Kidney epithelial cell (primary cell): ENCODE measurements at regions not wholly inside any gene's neighbourhood (a gene's known extent, or its start where the extent isn't known, plus 50 kb on each side); places are given as distances from the start of the nearest gene placed in this dataset.

ENCODE experiments used
- DNase-seq: peaks from one replicate; pipeline ENCODE4 v3.0.0-alpha.2; 2010; ENCODE audit warnings: low read depth
- H3K27me3 ChIP-seq: 2 replicates; pipeline ENCODE4 v1.6.0; 2011; ENCODE audit warnings: low read length; ENCODE audit not compliant: control insufficient read depth, insufficient read depth
- H3K36me3 ChIP-seq: 2 replicates; pipeline ENCODE4 v1.5.1; 2011; ENCODE audit warnings: low read length; ENCODE audit not compliant: control insufficient read depth, insufficient read depth
- H3K4me3 ChIP-seq: 2 replicates; pipeline ENCODE4 v1.5.1; 2011; ENCODE audit warnings: low read depth, mild to moderate bottlenecking, control low read depth, low read length
- CTCF ChIP-seq: IDR thresholded peaks from 2 replicates; pipeline ENCODE4 v1.5.1; 2011; ENCODE audit warnings: mild to moderate bottlenecking, moderate library complexity, low read length, control low read depth, inconsistent platforms; ENCODE audit not compliant: insufficient read depth, poor library complexity, severe bottlenecking

GRCh38 chr4:84389406-84389805, 109.7 kb downstream of the NKX6-1 start:
- DNase-seq: no peak
- no peaks in the 10 kb centered on the region for H3K36me3 ChIP-seq
- H3K27me3 ChIP-seq: no peaks in the 10 kb centered on the region
- TF ChIP-seq CTCF: no peak
- H3K4me3 ChIP-seq: no peak overlapping the region

- H3K27me3 ChIP-seq: no peaks in the 10 kb centered on the region
- DNase-seq: no peak
- no peak overlapping the region for H3K4me3 ChIP-seq
- TF ChIP-seq CTCF: no peak
- no peaks in the 10 kb centered on the region for H3K36me3 ChIP-seq
These were observed 113.9 kb downstream of the NKX6-1 start for GRCh38 chr4:84385203-84385602.

- no peaks in the 10 kb centered on the region for H3K27me3 ChIP-seq
- no peak overlapping the region for H3K4me3 ChIP-seq
- no peak for DNase-seq
- no peak for TF ChIP-seq CTCF
- H3K36me3 ChIP-seq: no peaks in the 10 kb centered on the region
These were observed 114.3 kb downstream of the NKX6-1 start for GRCh38 chr4:84384801-84385200.

GRCh38 chr4:84381759-84382158, 117.3 kb downstream of the NKX6-1 start:
- no peak for DNase-seq
- Histone ChIP-seq H3K36me3 (no peaks in the 10 kb centered on the region), H3K27me3 (no peaks in the 10 kb centered on the region), H3K4me3 (no peak overlapping the region)
- no peak for TF ChIP-seq CTCF

GRCh38 chr4:84379917-84380641, 119.0 kb downstream of the NKX6-1 start:
- Histone ChIP-seq H3K36me3 (no peaks in the 10 kb centered on the region), H3K27me3 (no peaks in the 10 kb centered on the region), H3K4me3 (no peak overlapping the region)
- no peak for TF ChIP-seq CTCF
- peak; percentile 28 for DNase-seq

GRCh38 chr4:84378983-84379382, 120.1 kb downstream of the NKX6-1 start:
- TF ChIP-seq CTCF: no peak
- DNase-seq: no peak
- H3K36me3 ChIP-seq: no peaks in the 10 kb centered on the region
- H3K4me3 ChIP-seq: no peak overlapping the region
- H3K27me3 ChIP-seq: no peaks in the 10 kb centered on the region
